ENCODE measurements at regions not wholly inside any gene's neighbourhood (a gene's known extent, or its start where the extent isn't known, plus 50 kb on each side); places are given as distances from the start of the nearest gene placed in this dataset.

- ATAC-seq (ENCODE audit: poor library complexity): no peak
- intact Hi-C loops (cut with DNase I): no loop called here
- no peak for DNase-seq
Observed at GRCh38 chr4:23322732-23323131, 567.1 kb downstream of the PPARGC1A start.

- ATAC-seq (ENCODE audit: poor library complexity): no peak
- intact Hi-C loops (cut with DNase I): no loop called here
- no peak for DNase-seq
Observed at GRCh38 chr4:23320931-23321587, 568.8 kb downstream of the PPARGC1A start.

GRCh38 chr4:23312686-23313085, 577.2 kb downstream of the PPARGC1A start:
- DNase-seq (no peak), ATAC-seq (ENCODE audit: poor library complexity) (no peak)
- intact Hi-C loops (cut with DNase I): no loop called here

GRCh38 chr4:23311983-23312382, 577.9 kb downstream of the PPARGC1A start:
- intact Hi-C loops (cut with DNase I): no loop called here
- DNase-seq (no peak), ATAC-seq (ENCODE audit: poor library complexity) (no peak)

- intact Hi-C loops (cut with DNase I): no loop called here
- ATAC-seq (ENCODE audit: poor library complexity) (no peak), DNase-seq (no peak)
Observed at GRCh38 chr4:23305026-23305425, 584.8 kb downstream of the PPARGC1A start.

- intact Hi-C loops (cut with DNase I): no loop called here
- ATAC-seq (ENCODE audit: poor library complexity) (no peak), DNase-seq (no peak)
Observed at GRCh38 chr4:23298371-23298770, 591.5 kb downstream of the PPARGC1A start.

- ATAC-seq (ENCODE audit: poor library complexity): no peak
- intact Hi-C loops (cut with DNase I): no loop called here
- no peak for DNase-seq
Observed at GRCh38 chr4:23297327-23297726, 592.5 kb downstream of the PPARGC1A start.

- no peak for ATAC-seq (ENCODE audit: poor library complexity)
- intact Hi-C loops (cut with DNase I): no loop called here
- DNase-seq: no peak
Observed at GRCh38 chr4:23291139-23291538, 598.4 kb downstream of the GBA3 start.

GRCh38 chr4:23290656-23291055, 597.9 kb downstream of the GBA3 start:
- intact Hi-C loops (cut with DNase I): no loop called here
- ATAC-seq (ENCODE audit: poor library complexity) (no peak), DNase-seq (no peak)

GRCh38 chr4:23279377-23279986, 586.7 kb downstream of the GBA3 start:
- ATAC-seq (ENCODE audit: poor library complexity) (no peak), DNase-seq (no peak)
- intact Hi-C loops (cut with DNase I): no loop called here

- intact Hi-C loops (cut with DNase I): no loop called here
Observed at GRCh38 chr4:23278845-23279244, 586.1 kb downstream of the GBA3 start.

GRCh38 chr4:23276076-23276475, 583.3 kb downstream of the GBA3 start:
- no peak for ATAC-seq (ENCODE audit: poor library complexity)
- intact Hi-C loops (cut with DNase I): no loop called here
- DNase-seq: no peak

More at GRCh38 chr4:23278845-23279244, 586.1 kb downstream of the GBA3 start:
- no peak for DNase-seq
- ATAC-seq (ENCODE audit: poor library complexity): no peak

- intact Hi-C loops (cut with DNase I): no loop called here
- DNase-seq (no peak), ATAC-seq (ENCODE audit: poor library complexity) (no peak)
Observed at GRCh38 chr4:23269566-23269965, 576.8 kb downstream of the GBA3 start.

GRCh38 chr4:23268072-23268771, 575.5 kb downstream of the GBA3 start:
- DNase-seq (no peak), ATAC-seq (ENCODE audit: poor library complexity) (no peak)
- intact Hi-C loops (cut with DNase I): no loop called here

GRCh38 chr4:23266401-23266800, 573.7 kb downstream of the GBA3 start:
- DNase-seq (no peak), ATAC-seq (ENCODE audit: poor library complexity) (no peak)
- intact Hi-C loops (cut with DNase I): no loop called here

GRCh38 chr4:23260511-23260910, 567.8 kb downstream of the GBA3 start:
- intact Hi-C loops (cut with DNase I): no loop called here
- DNase-seq: no peak
- ATAC-seq (ENCODE audit: poor library complexity): no peak

- ATAC-seq (ENCODE audit: poor library complexity) (no peak), DNase-seq (no peak)
- intact Hi-C loops (cut with DNase I): no loop called here
Observed at GRCh38 chr4:23245203-23245832, 552.6 kb downstream of the GBA3 start.

- no peak for DNase-seq
- intact Hi-C loops (cut with DNase I): no loop called here
- ATAC-seq (ENCODE audit: poor library complexity): no peak
Observed at GRCh38 chr4:23242962-23243361, 550.2 kb downstream of the GBA3 start.

GRCh38 chr4:23241408-23241807, 548.7 kb downstream of the GBA3 start:
- DNase-seq (no peak), ATAC-seq (ENCODE audit: poor library complexity) (no peak)
- intact Hi-C loops (cut with DNase I): no loop called here

GRCh38 chr4:23238848-23239247, 546.1 kb downstream of the GBA3 start:
- ATAC-seq (ENCODE audit: poor library complexity) (no peak), DNase-seq (no peak)
- intact Hi-C loops (cut with DNase I): no loop called here

All from Right ventricle myocardium superior (tissue), 1 donor.